Uterus (tissue), 3 donors: ENCODE measurements at regions not wholly inside any gene's neighbourhood (a gene's known extent, or its start where the extent isn't known, plus 50 kb on each side); places are given as distances from the start of the nearest gene placed in this dataset.
A peak's percentile ranks its signal among the peaks of the same experiment; 100 is the strongest.

ENCODE experiments used
- DNase-seq, 2 donors: peaks; one replicate each; pipeline ENCODE4 v3.0.0-alpha.2; 2019 to 2020
- H3K27ac ChIP-seq, 2 donors: fragments of 200-600 bp; sonication (generic); 1 replicate in 1 of 2; 2 replicates in 1 of 2; pipeline ENCODE4 v1.5.1; 2016 to 2018
- H3K27me3 ChIP-seq, 2 donors: fragments of 200-600 bp; sonication (generic); one replicate each; pipeline ENCODE4 v1.5.1; 2018 to 2019; ENCODE audit warnings: control low read depth in 1 of 2
- H3K36me3 ChIP-seq, 2 donors: fragments of 200-600 bp; sonication (generic); one replicate each; pipeline ENCODE4 v1.5.1; 2019; ENCODE audit warnings: control low read depth in 1 of 2
- H3K4me1 ChIP-seq, 2 donors: fragments of 200-600 bp; sonication (generic); one replicate each; pipeline ENCODE4 v1.5.1; 2018 to 2019; ENCODE audit warnings: control low read depth in 1 of 2
- H3K4me3 ChIP-seq, 2 donors: fragments of 200-600 bp; sonication (generic); 1 replicate in 1 of 2; 2 replicates in 1 of 2; pipeline ENCODE4 v1.5.1; 2018 to 2019; ENCODE audit warnings: mild to moderate bottlenecking in 1 of 2
- H3K9me3 ChIP-seq, 2 donors: fragments of 200-600 bp; sonication (generic); one replicate each; pipeline ENCODE4 v1.5.1; 2019; ENCODE audit warnings: control low read depth in 1 of 2
- POLR2A ChIP-seq, 2 donors: fragments of 450-650 bp; IDR thresholded peaks; one replicate each; pipeline ENCODE4 v1.6.1; 2016; ENCODE audit warnings: antibody characterized with exemption in 2 of 2, mild to moderate bottlenecking in 1 of 2, moderate library complexity in 1 of 2
- intact Hi-C: fragments of 100-400 bp; cut with DNase I; formaldehyde crosslinking; loops from one replicate; pipeline ENCODE4 v1.15.1; 2023; ENCODE audit warnings: low total_unique reads
- TF ChIP-seq, protein P1 (sequence below), 4 experiments: fragments of 200-600 bp in 2 of 4; fragments of 450-650 bp in 2 of 4; sonication (generic) in 2 of 4; IDR thresholded peaks; one replicate each; pipeline ENCODE4 v1.5.1; 2016 to 2019; ENCODE audit warnings: antibody characterized with exemption in 4 of 4, mild to moderate bottlenecking in 2 of 4, moderate library complexity in 1 of 4
- donor health status: DM: yes; HTN: yes; CAD: no.

DNA sequence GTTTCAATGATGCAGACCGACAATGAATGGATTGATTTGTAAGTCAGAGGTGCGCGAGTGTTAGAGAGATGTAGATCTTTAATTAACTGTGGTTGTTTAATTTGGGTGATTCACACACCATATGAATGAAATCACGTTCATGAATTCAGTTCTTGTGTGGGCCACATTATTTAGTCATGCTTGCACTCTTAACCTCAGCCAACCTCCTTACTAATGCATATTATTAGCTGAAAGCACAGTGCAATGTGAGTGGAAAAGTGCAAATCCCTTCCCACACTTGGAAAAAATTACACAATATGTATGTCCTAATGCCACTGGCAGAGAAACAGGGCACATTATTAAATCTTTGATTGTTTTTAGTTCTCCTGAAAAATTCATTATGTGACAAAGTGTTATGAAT is 512.5 kb downstream of the BCKDHB start:
- no peaks in the 10 kb centered on the region for H3K4me1 ChIP-seq
- intact Hi-C loops: no loop called here
- H3K27me3 ChIP-seq: no peaks in the 10 kb centered on the region
- no peak overlapping the region for H3K27ac ChIP-seq
- TF ChIP-seq, protein P1, sequence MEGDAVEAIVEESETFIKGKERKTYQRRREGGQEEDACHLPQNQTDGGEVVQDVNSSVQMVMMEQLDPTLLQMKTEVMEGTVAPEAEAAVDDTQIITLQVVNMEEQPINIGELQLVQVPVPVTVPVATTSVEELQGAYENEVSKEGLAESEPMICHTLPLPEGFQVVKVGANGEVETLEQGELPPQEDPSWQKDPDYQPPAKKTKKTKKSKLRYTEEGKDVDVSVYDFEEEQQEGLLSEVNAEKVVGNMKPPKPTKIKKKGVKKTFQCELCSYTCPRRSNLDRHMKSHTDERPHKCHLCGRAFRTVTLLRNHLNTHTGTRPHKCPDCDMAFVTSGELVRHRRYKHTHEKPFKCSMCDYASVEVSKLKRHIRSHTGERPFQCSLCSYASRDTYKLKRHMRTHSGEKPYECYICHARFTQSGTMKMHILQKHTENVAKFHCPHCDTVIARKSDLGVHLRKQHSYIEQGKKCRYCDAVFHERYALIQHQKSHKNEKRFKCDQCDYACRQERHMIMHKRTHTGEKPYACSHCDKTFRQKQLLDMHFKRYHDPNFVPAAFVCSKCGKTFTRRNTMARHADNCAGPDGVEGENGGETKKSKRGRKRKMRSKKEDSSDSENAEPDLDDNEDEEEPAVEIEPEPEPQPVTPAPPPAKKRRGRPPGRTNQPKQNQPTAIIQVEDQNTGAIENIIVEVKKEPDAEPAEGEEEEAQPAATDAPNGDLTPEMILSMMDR (IDR thresholded peaks at IDR 0.05): no peak
- TF ChIP-seq POLR2A (IDR thresholded peaks at IDR 0.05): no peak
- no peak for DNase-seq
- H3K36me3 ChIP-seq: no peaks in the 10 kb centered on the region
- no peak overlapping the region for H3K4me3 ChIP-seq
- H3K9me3 ChIP-seq: no peaks in the 10 kb centered on the region

DNA sequence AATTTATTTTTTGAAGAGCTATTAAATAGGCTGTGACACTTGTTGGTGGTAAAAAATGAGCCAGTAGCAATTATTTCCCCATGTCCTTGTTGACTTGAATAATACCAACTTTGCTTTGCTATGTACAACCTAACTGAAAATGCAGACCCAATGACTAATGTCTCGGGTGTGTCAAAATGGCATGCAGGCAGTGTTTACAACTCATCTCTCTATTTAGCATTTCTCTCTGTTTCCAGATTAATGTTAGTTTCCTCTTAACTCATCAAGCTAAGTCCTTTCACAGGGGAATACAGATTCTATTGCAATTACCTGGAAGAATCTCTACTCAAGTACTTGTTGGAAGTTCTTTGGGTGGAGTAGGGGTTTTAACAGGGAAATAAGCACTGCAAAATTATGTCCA is 504.4 kb downstream of the BCKDHB start:
- H3K27ac ChIP-seq: no peak overlapping the region
- H3K4me1 ChIP-seq: no peaks in the 10 kb centered on the region
- no peak overlapping the region for H3K4me3 ChIP-seq
- TF ChIP-seq, protein P1 (IDR thresholded peaks at IDR 0.05): no peak
- no peak for TF ChIP-seq POLR2A (IDR thresholded peaks at IDR 0.05)
- H3K27me3 ChIP-seq: no peaks in the 10 kb centered on the region
- no peaks in the 10 kb centered on the region for H3K9me3 ChIP-seq
- no peaks in the 10 kb centered on the region for H3K36me3 ChIP-seq
- DNase-seq: no peak
- intact Hi-C loops: no loop called here

DNA sequence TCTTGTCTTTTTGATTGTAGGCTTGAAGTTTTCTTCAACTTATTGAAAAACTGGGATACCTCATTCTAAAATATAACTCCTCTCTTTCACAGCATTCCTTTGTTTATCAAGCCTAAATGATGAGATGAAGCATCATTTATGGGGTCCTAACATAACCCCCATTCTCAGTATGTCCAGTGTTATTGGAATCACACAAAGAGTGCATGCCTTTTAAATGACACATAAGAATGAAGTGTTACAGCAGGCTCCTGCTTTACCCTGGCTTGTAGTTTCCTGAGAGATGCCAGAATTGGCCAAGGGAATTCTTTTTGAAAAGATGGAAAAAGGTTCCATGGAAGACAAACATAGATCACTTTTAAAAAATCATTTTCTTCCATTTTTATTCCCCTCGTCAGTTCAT is 502.4 kb downstream of the BCKDHB start:
- intact Hi-C loops: no loop called here
- H3K27ac ChIP-seq: no peak overlapping the region
- no peak for DNase-seq

DNA sequence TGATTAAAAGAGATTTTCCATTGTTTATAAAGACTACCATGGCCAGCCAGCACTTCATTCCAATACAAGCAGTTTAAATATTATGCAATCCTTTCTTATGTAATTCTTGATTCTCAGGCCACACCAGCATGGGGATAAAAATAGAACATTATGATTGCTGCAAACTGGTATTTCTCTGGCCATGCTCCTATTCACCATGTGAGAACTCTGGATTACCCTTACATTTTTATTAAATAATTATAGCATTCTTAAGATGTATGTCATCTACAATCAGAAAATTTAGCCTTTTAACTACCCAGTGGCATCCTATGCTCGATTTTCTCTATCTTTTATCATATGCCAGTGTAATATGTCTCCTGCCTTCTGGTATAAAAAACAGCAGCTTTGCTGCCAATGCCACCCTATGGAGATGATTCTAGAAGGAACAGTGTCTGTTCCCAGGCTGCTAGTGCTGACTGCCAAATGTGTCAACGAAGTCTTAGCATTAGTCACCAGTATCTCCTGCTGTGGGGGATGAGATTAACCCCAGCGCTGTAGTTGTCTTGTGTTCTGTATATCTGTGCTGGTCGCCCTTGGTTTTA is 501.4 kb downstream of the BCKDHB start:
- no peaks in the 10 kb centered on the region for H3K9me3 ChIP-seq
- H3K27me3 ChIP-seq: no peaks in the 10 kb centered on the region
- H3K27ac ChIP-seq: no peak overlapping the region
- no peak for DNase-seq
- H3K4me3 ChIP-seq: no peak overlapping the region
- intact Hi-C loops: no loop called here
- H3K4me1 ChIP-seq: no peaks in the 10 kb centered on the region
- no peak for TF ChIP-seq POLR2A (IDR thresholded peaks at IDR 0.05)
- TF ChIP-seq, protein P1 (IDR thresholded peaks at IDR 0.05): no peak
- no peaks in the 10 kb centered on the region for H3K36me3 ChIP-seq

More for the DNA sequence above, 502.4 kb downstream of the BCKDHB start:
- Histone ChIP-seq H3K36me3 (no peaks in the 10 kb centered on the region), H3K4me1 (no peaks in the 10 kb centered on the region), H3K9me3 (no peaks in the 10 kb centered on the region), H3K4me3 (no peak overlapping the region), H3K27me3 (no peaks in the 10 kb centered on the region)
- TF ChIP-seq POLR2A (IDR thresholded peaks at IDR 0.05): no peak
- TF ChIP-seq, protein P1 (IDR thresholded peaks at IDR 0.05): no peak

- intact Hi-C loops: no loop called here
- no peak for TF ChIP-seq POLR2A (IDR thresholded peaks at IDR 0.05)
- TF ChIP-seq, protein P1 (IDR thresholded peaks at IDR 0.05): peak; percentile 37 to 46 (median 38)
- no peak overlapping the region for H3K27ac ChIP-seq
These were observed 498.9 kb downstream of the BCKDHB start for GRCh38 chr6:80605165-80605989.

More at GRCh38 chr6:80605165-80605989, 498.9 kb downstream of the BCKDHB start:
- Histone ChIP-seq H3K27me3 (no peaks in the 10 kb centered on the region), H3K9me3 (no peaks in the 10 kb centered on the region), H3K4me3 (no peak overlapping the region), H3K36me3 (no peaks in the 10 kb centered on the region), H3K4me1 (no peaks in the 10 kb centered on the region)
- DNase-seq: no peak
